ENCODE measurements at regions not wholly inside any gene's neighbourhood (a gene's known extent, or its start where the extent isn't known, plus 50 kb on each side); places are given as distances from the start of the nearest gene placed in this dataset.
"Not testable (repeated sequence)": the region's sequence is repeated elsewhere in the genome, so short reads cannot be mapped to it uniquely, and the experiment has no call there.

DNA sequence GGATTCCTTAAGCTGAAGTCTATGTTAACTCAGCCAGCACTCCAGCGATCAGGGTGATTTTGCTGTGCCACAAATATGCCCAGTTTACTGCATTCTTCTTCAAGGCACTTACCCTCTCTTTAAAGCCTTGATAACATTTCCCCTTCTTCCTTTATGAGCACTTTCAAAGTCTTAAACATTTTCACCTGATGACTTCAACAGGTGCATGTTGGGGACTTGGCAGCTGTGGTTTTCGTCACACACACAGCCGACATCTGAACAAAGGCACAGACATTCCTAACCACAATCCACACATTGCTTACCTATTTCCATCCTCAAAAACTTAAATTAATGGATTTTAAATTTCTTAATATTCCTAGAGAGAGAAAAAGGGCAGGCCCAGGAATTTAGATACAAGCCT is 331.5 kb downstream of the CRPPA start:
- Histone ChIP-seq H3K9me3 (no peaks in the 10 kb centered on the region), H3K27ac (no peak overlapping the region), H3K36me3 (no peaks in the 10 kb centered on the region), H3K27me3 (no peaks in the 10 kb centered on the region), H3K4me1 (peaks cover 0 to 15% (median 0%) of the 10 kb centered on the region in 4 donors), H3K4me3 (no peak overlapping the region)
- DNase-seq (ENCODE audit: low spot score in 2 of 2) = no peak
- 97 to 99% methylated on average over 3 of the region's 3 CpGs for WGBS, 2 donors
- TF ChIP-seq, protein P1, sequence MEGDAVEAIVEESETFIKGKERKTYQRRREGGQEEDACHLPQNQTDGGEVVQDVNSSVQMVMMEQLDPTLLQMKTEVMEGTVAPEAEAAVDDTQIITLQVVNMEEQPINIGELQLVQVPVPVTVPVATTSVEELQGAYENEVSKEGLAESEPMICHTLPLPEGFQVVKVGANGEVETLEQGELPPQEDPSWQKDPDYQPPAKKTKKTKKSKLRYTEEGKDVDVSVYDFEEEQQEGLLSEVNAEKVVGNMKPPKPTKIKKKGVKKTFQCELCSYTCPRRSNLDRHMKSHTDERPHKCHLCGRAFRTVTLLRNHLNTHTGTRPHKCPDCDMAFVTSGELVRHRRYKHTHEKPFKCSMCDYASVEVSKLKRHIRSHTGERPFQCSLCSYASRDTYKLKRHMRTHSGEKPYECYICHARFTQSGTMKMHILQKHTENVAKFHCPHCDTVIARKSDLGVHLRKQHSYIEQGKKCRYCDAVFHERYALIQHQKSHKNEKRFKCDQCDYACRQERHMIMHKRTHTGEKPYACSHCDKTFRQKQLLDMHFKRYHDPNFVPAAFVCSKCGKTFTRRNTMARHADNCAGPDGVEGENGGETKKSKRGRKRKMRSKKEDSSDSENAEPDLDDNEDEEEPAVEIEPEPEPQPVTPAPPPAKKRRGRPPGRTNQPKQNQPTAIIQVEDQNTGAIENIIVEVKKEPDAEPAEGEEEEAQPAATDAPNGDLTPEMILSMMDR (IDR thresholded peaks at IDR 0.05) = no peak
- no peak for TF ChIP-seq POLR2A (IDR thresholded peaks at IDR 0.05)

DNA sequence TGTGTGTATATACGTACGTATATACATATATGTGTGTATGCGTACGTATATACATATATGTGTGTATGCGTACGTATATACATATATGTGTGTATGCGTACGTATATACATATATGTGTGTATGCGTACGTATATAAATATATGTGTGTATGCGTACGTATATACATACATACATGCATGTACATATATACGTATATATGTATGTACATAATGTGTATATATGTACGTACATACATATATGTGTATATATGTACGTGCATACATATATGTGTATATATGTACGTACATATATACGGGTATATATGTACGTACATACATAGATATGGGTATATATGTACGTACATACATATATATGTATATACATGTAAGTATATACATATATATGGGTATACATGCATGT is 332.1 kb downstream of the CRPPA start:
- no peak for TF ChIP-seq EP300 (IDR thresholded peaks at IDR 0.05)
- TF ChIP-seq POLR2A (IDR thresholded peaks at IDR 0.05) = no peak
- TF ChIP-seq, protein P1 (IDR thresholded peaks at IDR 0.05) = no peak
- Histone ChIP-seq H3K27ac (no peak overlapping the region), H3K27me3 (no peaks in the 10 kb centered on the region), H3K4me3 (no peak overlapping the region), H3K36me3 (no peaks in the 10 kb centered on the region), H3K9me3 (no peaks in the 10 kb centered on the region), H3K4me1 (peaks cover 0 to 15% (median 0%) of the 10 kb centered on the region in 4 donors)
- 86 to 94% methylated on average over 19 of the region's 19 CpGs for WGBS, 2 donors
- no peak for DNase-seq (ENCODE audit: low spot score in 2 of 2)

DNA sequence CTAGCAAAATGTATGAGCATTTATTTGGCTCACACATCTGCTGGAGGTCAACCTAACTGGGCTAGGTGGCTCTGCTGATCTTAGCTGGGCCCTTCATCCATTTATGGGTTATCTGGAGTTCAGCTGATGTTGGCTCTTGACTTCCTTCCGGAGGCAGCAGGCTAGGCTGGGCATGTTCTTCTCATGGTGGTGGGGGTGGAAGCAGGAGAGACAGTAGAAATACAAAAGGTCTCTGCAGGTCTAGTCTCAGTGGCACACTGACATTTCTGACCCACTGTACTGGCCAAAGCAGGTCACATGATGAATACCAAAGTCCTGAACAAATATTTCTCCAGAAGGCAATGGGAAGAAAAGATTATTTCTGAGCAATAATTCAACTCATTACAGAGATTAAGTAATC is 334.6 kb downstream of the CRPPA start:
- no peaks in the 10 kb centered on the region for H3K27me3 ChIP-seq
- no peak overlapping the region for H3K4me3 ChIP-seq
- H3K9me3 ChIP-seq = no peaks in the 10 kb centered on the region
- 47 to 61% methylated on average over 1 of the region's 1 CpG for WGBS, 2 donors
- TF ChIP-seq, protein P1 (IDR thresholded peaks at IDR 0.05) = no peak
- TF ChIP-seq EP300 (IDR thresholded peaks at IDR 0.05) = peak in 1 of 2 donors; percentile 46
- H3K4me1 ChIP-seq = peaks cover 0 to 11% (median 0%) of the 10 kb centered on the region in 4 donors
- H3K36me3 ChIP-seq = no peaks in the 10 kb centered on the region
- H3K27ac ChIP-seq = no peak overlapping the region
- DNase-seq (ENCODE audit: low spot score in 2 of 2) = no peak

DNA sequence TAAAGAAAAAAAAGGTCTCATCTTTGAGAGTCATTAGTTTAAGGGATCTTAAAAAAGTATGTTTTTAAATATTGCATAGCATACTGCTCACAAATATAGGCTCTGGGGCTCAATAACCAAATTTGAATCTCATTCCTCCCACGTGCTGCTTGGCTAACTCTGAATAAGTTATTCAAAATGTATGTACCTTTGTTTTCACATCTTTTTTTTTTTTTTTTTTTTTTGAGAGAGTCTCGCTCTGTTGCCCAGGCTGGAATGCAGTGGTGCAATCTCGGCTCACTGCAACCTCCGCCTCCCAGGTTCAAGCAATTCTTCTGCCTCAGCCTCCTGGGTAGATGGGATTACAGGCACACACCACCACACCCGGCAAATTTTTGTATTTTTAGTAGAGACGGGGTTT is 335.6 kb downstream of the CRPPA start:
- DNase-seq (ENCODE audit: low spot score in 2 of 2); H3K36me3 ChIP-seq; H3K4me3 ChIP-seq; H3K9me3 ChIP-seq; H3K27ac ChIP-seq; H3K27me3 ChIP-seq; H3K4me1 ChIP-seq: not testable (repeated sequence)
- WGBS, 2 donors = 82 to 89% methylated on average over 6 of the region's 6 CpGs

DNA sequence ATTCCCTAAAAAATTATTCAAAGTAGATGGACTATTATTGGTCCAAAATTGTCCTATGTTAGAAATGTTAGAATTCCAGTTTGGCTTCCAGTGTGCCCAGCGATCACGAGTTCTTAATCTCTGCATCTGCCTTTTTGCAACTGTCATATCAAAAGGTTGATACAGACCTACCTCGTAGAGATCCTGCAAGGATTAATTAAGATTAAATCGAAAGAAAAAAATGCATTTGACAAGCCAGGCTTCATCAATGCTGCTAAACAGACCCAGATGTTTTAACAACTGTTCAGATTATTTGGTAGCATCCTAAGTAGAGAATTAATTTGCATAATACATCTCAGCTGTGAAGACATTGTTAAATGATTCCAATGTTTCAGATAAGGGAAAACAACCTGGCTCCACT is 336.5 kb downstream of the CRPPA start:
- Histone ChIP-seq H3K9me3 (no peaks in the 10 kb centered on the region), H3K36me3 (no peaks in the 10 kb centered on the region), H3K27ac (no peak overlapping the region), H3K27me3 (no peaks in the 10 kb centered on the region), H3K4me1 (peaks cover 0 to 5% (median 0%) of the 10 kb centered on the region in 4 donors), H3K4me3 (no peak overlapping the region)
- no peak for DNase-seq (ENCODE audit: low spot score in 2 of 2)
- TF ChIP-seq, protein P1 (IDR thresholded peaks at IDR 0.05) = no peak
- TF ChIP-seq POLR2A (IDR thresholded peaks at IDR 0.05) = no peak
- no peak for TF ChIP-seq EP300 (IDR thresholded peaks at IDR 0.05)
- WGBS, 2 donors = 74 to 83% methylated on average over 4 of the region's 4 CpGs

DNA sequence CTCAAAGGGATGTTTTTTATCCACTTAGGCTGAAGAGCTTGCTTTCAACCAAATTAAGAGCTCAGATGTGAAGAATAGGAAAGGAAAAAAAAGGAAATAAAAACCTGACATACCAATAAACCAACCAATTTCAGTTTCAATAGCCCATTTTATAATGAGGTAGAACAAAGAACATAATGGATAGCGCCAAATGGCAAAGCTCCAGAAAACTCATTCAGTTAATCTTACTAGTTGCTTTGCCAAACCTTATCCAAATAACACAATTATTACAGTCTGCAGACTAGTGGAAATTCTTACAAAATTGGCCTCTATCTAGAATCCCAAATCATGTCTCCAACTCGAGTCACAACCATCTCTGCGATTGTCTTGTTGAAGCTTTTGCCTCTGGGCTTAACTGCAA is 337.0 kb downstream of the CRPPA start:
- H3K36me3 ChIP-seq = no peaks in the 10 kb centered on the region
- no peak overlapping the region for H3K4me3 ChIP-seq
- 45 to 64% methylated on average over 3 of the region's 3 CpGs for WGBS, 2 donors
- no peaks in the 10 kb centered on the region for H3K27me3 ChIP-seq
- peaks cover 0 to 5% (median 0%) of the 10 kb centered on the region in 4 donors for H3K4me1 ChIP-seq
- no peaks in the 10 kb centered on the region for H3K9me3 ChIP-seq
- TF ChIP-seq, protein P1 (IDR thresholded peaks at IDR 0.05) = no peak
- TF ChIP-seq POLR2A (IDR thresholded peaks at IDR 0.05) = no peak
- no peak for TF ChIP-seq EP300 (IDR thresholded peaks at IDR 0.05)
- H3K27ac ChIP-seq = no peak overlapping the region
- no peak for DNase-seq (ENCODE audit: low spot score in 2 of 2)

Data from tibial nerve (tissue), 4 donors.